ENCODE measurements at regions not wholly inside any gene's neighbourhood (a gene's known extent, or its start where the extent isn't known, plus 50 kb on each side); places are given as distances from the start of the nearest gene placed in this dataset.
A peak's percentile ranks its signal among the peaks of the same experiment; 100 is the strongest.

DNA sequence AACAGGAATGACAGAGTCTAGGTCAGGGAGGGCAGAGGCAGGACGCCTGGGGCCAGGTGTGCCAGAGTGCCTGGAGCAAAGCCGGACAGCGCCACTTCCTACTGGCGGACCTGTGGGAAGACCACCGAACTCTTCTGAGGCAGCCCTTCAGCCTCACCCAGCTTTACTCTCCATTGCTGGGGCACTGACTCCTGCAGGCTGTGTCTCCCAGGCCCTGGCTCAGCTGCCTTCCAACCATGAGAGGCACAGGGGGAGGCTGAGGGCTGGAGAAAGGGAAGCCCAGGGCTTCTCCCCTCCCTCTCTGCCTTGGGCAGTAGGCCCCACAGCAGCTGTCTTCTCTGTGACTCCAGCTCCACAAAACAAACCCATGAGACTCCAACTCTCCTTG lies 139.6 kb upstream of the UNC5B start:
- no peak for DNase-seq

DNA sequence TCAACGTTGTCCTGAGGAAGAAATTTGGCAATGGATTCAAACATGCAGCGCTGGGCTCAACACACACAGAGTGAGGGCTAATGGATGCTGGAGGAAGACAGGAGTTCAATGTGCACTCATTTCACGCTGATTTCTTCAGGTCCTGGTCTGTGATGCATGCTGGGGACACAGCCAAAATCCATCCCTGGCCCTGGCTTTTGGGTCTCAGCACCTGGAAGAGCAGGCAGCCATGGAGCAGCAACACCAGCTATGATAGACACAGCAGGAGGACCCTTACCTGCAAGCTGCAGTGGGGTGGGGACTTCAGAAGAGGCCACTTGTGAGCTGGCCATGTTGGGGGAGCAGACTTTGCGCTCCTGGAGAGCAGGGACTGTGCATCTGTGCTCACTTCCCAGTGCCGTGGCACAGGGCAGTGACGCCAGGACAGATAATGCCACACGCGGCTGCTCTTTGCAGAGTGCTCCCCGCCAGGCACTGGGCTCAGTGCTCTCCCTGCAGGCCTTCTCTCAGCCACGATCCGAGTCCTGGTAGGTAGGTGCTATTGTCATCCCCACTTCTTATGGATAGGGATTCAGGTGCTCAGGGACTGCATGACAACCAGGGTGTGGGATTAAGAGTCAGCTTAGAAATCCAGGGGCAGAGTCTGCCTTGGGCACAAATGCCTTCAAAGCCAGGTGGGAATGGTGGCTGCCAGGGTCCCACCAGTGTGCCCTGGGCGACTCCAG lies 138.8 kb upstream of the UNC5B start:
- DNase-seq: no peak

GRCh38 chr10:71074176-71074755 lies 138.1 kb upstream of the UNC5B start:
- no peak for DNase-seq

DNA sequence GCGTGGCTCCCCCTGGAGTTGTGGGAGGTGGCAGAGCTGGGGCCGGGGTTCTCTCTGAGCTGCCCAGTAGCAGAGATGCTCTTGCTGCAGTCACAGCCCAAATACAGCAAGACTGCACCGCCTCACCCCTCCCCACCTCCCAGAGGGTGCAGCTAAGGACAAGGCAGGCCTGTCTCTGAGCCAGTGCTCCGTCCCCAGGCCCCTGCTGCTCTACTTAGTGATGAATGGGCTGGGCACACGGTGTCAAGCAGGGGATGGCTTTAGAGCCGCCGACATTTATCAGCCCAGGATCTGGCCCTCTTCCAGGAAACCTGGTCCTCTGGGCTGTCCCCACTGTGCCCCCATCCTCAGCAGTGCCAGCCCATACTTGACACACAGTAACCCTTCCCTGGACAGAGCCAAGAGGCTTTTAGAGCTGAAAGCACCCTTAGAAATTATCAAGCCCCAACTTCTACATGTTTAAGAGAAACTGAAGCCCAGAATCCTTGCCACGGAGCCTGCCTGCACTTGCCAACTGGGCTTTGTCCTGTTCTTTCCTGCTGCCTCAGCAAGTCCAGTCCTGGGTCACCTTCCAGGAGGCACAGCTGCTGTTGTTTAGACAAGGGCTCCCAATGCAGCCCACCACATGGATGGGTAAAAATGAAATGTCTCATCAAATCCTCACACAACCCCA lies 137.1 kb upstream of the UNC5B start:
- peak; percentile 18 for DNase-seq

- DNase-seq: peak; percentile 5
Measured at GRCh38 chr10:71075759-71076472, 136.5 kb upstream of the UNC5B start.

- DNase-seq: peak; percentile 15
Measured at GRCh38 chr10:71076473-71077142, 135.8 kb upstream of the UNC5B start.

GRCh38 chr10:71077143-71077581 lies 135.2 kb upstream of the UNC5B start:
- DNase-seq: peak; percentile 16

GRCh38 chr10:71077796-71078453 lies 134.4 kb upstream of the UNC5B start:
- peak; percentile 1 for DNase-seq

DNA sequence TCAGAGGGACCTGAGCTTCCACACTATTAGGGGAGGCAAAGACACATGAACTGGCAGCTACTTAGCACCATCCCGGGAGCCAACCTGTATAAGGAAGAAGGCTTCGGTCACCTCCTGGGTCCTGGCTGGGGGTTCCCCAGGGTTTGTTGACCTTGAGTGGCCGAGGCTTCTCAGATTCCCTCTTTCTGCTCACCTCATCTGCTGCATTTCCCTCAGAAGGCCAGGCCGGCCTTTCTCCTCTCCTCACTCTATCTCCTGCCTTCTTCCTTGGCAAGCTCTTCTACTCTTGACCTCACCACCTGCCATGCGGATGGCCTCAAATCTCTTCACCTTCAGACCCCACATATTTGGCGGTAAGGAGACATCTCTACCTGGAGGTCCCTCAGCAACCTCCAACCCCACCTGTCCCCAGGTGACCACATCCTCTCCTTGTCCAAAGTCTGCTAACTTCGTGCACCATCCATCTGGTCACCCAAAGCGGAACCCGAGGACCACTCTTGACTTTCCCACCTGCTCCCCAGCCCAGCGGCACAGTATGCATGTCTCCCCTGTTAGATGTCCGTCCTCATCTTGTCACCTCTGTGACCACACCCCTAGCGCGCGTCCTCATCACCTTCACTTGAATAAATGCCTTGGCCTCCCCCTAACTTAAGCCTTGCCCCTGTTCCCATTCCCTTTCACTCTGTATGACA lies 133.8 kb upstream of the UNC5B start:
- peak; percentile 8 for DNase-seq

GRCh38 chr10:71079761-71080380 lies 132.5 kb upstream of the UNC5B start:
- peak; percentile 8 for DNase-seq

GRCh38 chr10:71080381-71081228 lies 131.8 kb upstream of the UNC5B start:
- peak; percentile 17 for DNase-seq

- peak; percentile 8 for DNase-seq
Measured at GRCh38 chr10:71081229-71081560, 131.2 kb upstream of the UNC5B start.

- DNase-seq: peak; percentile 13
Measured at GRCh38 chr10:71081912-71082311, 130.5 kb upstream of the UNC5B start.

GRCh38 chr10:71082960-71083715 lies 129.2 kb upstream of the UNC5B start:
- DNase-seq: peak; percentile 11

GRCh38 chr10:71083716-71083975 lies 128.7 kb upstream of the UNC5B start:
- DNase-seq: no peak

DNA sequence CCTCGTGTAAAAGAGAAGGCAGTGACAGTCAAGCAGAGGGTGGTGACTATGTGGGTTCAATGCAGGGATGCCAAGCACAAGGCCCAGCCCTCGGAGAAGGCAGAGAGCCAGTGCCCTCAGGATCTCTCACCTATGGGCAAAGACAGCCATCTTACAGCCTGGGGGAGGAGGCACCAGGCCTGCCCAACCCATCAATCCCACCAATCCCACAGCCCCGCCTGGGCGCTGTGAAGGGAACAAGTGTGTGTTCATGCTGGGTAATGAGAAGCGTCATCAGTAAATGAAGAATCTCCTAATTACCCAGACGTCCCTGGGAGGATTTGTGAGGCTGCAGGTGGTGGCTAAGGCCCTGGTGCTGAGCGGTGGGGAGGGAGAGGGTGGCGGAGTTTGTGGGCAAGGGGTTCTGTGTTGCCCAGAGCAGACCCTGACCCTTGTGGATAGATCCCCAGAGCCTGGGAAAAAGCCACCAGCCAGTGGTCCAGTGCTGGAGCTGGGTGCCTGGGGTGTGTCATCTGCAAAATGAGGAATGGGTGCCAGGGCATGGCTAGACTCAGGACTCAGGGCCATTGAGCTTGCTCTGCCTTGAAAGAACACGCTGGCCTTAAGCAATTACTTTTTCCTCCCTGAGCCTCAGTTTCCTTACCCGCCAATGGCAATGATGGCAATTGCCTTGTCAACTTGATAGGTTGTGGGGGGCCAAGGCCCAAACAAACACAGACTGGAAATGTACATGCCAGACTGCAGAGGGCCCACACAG lies 128.1 kb upstream of the UNC5B start:
- peak; percentile 9 for DNase-seq

GRCh38 chr10:71084818-71085126 lies 127.6 kb upstream of the UNC5B start:
- DNase-seq: peak; percentile 5

DNA sequence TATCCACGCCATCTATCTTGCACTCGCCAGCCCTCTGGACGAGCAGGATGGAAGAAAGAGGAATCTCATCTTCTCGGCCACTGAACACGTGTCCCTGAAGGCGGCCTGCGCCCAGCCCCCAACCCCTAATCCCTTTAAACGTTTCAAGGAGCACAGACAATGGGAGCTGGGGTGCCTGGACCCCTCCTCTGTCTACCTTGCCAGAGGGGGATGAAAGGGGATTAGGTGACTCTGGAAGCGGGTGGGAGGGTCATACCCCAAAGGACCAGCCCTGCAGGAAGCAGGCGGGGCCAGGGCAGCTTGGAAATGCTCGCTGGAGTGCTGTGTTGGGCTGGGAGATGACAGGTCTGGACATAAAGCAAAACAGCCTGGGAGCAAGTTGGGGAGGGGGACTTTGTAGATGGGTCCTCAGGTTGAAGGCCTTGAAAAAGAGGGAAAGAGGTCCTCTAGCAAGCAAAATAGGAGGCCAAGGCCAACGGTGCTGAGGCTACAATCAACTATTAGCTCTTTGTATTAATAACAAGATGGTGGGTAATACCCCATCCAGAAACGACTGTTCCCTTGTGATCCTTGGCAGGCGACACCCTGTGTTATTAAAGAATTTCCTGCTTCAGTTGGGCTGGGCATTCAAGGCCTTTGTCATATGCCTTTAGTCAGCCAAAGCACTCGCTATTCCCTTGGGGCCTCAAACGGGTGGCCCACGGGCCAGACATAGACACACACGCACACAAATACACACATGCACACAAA lies 126.5 kb upstream of the UNC5B start:
- DNase-seq: peak; percentile 7
